ENCODE measurements at regions not wholly inside any gene's neighbourhood (a gene's known extent, or its start where the extent isn't known, plus 50 kb on each side); places are given as distances from the start of the nearest gene placed in this dataset.

- no peak overlapping the region for H3K4me3 ChIP-seq
- TF ChIP-seq POLR2A (IDR thresholded peaks at IDR 0.05) (no peak), CTCF (IDR thresholded peaks at IDR 0.05) (no peak)
- intact Hi-C loops (cut with DNase I; ENCODE audit: low total_unique reads) = no loop called here
- H3K27me3 ChIP-seq = no peaks in the 10 kb centered on the region
- H3K9me3 ChIP-seq = no peaks in the 10 kb centered on the region
- no peak for DNase-seq
- no peaks in the 10 kb centered on the region for H3K36me3 ChIP-seq
- H3K4me1 ChIP-seq = peaks cover 0 to 6% of the 10 kb centered on the region in 2 donors
- peak overlapping the region; percentile 59 to 79 for H3K27ac ChIP-seq
Observed at GRCh38 chr13:33722216-33722915, 95.6 kb upstream of the RFC3 start.

- H3K36me3 ChIP-seq = no peaks in the 10 kb centered on the region
- H3K4me1 ChIP-seq = peaks cover 0 to 6% of the 10 kb centered on the region in 2 donors
- no peak for TF ChIP-seq POLR2A (IDR thresholded peaks at IDR 0.05)
- no peak for TF ChIP-seq CTCF (IDR thresholded peaks at IDR 0.05)
- peak overlapping the region; percentile 59 to 79 for H3K27ac ChIP-seq
- H3K4me3 ChIP-seq = no peak overlapping the region
- H3K9me3 ChIP-seq = no peaks in the 10 kb centered on the region
- no peaks in the 10 kb centered on the region for H3K27me3 ChIP-seq
- no peak for DNase-seq
- intact Hi-C loops (cut with DNase I; ENCODE audit: low total_unique reads) = no loop called here
Observed at GRCh38 chr13:33723365-33723764, 94.6 kb upstream of the RFC3 start.

GRCh38 chr13:33723772-33724435, 94.0 kb upstream of the RFC3 start:
- H3K27me3 ChIP-seq = no peaks in the 10 kb centered on the region
- no peak overlapping the region for H3K4me3 ChIP-seq
- H3K9me3 ChIP-seq = no peaks in the 10 kb centered on the region
- DNase-seq = peak; percentile 70 to 86
- TF ChIP-seq POLR2A (IDR thresholded peaks at IDR 0.05) = no peak
- TF ChIP-seq CTCF (IDR thresholded peaks at IDR 0.05) = peak; percentile 77 to 87 (median 80)
- peaks cover 0 to 6% of the 10 kb centered on the region in 2 donors for H3K4me1 ChIP-seq
- intact Hi-C loops (cut with DNase I; ENCODE audit: low total_unique reads) = no loop called here
- H3K36me3 ChIP-seq = no peaks in the 10 kb centered on the region
- peak overlapping the region; percentile 59 to 79 for H3K27ac ChIP-seq

GRCh38 chr13:33725340-33725739, 92.6 kb upstream of the RFC3 start:
- Histone ChIP-seq H3K27me3 (no peaks in the 10 kb centered on the region), H3K4me3 (no peak overlapping the region), H3K9me3 (no peaks in the 10 kb centered on the region), H3K4me1 (peaks cover 0 to 6% of the 10 kb centered on the region in 2 donors), H3K27ac (peak overlapping the region in 1 of 2 donors; percentile 79), H3K36me3 (no peaks in the 10 kb centered on the region)
- TF ChIP-seq POLR2A (IDR thresholded peaks at IDR 0.05) (no peak), CTCF (IDR thresholded peaks at IDR 0.05) (no peak)
- no peak for DNase-seq
- intact Hi-C loops (cut with DNase I; ENCODE audit: low total_unique reads) = no loop called here

All from uterus (tissue), 3 donors.